ENCODE measurements at regions not wholly inside any gene's neighbourhood (a gene's known extent, or its start where the extent isn't known, plus 50 kb on each side); places are given as distances from the start of the nearest gene placed in this dataset.

GRCh38 chr5:87949676-87950631 is 318.7 kb downstream of the TMEM161B start:
- no peaks in the 10 kb centered on the region for H3K36me3 Mint-ChIP-seq (ENCODE audit: insufficient read depth, unreplicated experiment)

GRCh38 chr5:87948486-87948885 is 320.2 kb downstream of the TMEM161B start:
- CTCF ChIA-PET: no interaction called here

More at GRCh38 chr5:87949676-87950631, 318.7 kb downstream of the TMEM161B start:
- Mint-ChIP-seq H3K27ac (ENCODE audit: unreplicated experiment) (no peak overlapping the region), H3K9me3 (ENCODE audit: unreplicated experiment) (no peaks in the 10 kb centered on the region), H3K27me3 (ENCODE audit: insufficient read depth, unreplicated experiment) (peaks cover 5% of the 10 kb centered on the region), H3K4me1 (ENCODE audit: low read depth, unreplicated experiment) (no peaks in the 10 kb centered on the region), H3K4me3 (ENCODE audit: unreplicated experiment) (no peak overlapping the region)
- BruUV-seq (replicated peaks): no TSS peak
- Histone ChIP-seq H3K4me3 (ENCODE audit: low read depth, low read length) (no peak overlapping the region), H3K36me3 (ENCODE audit: control insufficient read depth, insufficient read depth, low read length) (no peaks in the 10 kb centered on the region), H3K4me1 (no peaks in the 10 kb centered on the region), H3K27me3 (replicated peaks; ENCODE audit: control insufficient read depth, insufficient read depth, low read length) (no peaks in the 10 kb centered on the region), H3K9me3 (no peaks in the 10 kb centered on the region)
- intact Hi-C loops (cut with micrococcal nuclease; ENCODE audit: unreplicated experiment): no loop called here
- no peak for DNase-seq
- ChIA-PET CTCF (no interaction called here), POLR2A (no interaction called here)
- TF ChIP-seq CTCF (IDR thresholded peaks at IDR 0.05; ENCODE audit: insufficient read depth in 1 of 2, low read depth in 1 of 2, low read length in 1 of 2, severe bottlenecking in 1 of 2, unreplicated experiment in 1 of 2): no peak

GRCh38 chr5:87946271-87946670 is 322.4 kb downstream of the TMEM161B start:
- H3K4me3 Mint-ChIP-seq (ENCODE audit: unreplicated experiment): no peak overlapping the region
- no peak for DNase-seq
- peaks cover 2% of the 10 kb centered on the region for H3K27me3 Mint-ChIP-seq (ENCODE audit: insufficient read depth, unreplicated experiment)
- no peak overlapping the region for H3K27ac Mint-ChIP-seq (ENCODE audit: unreplicated experiment)
- H3K9me3 Mint-ChIP-seq (ENCODE audit: unreplicated experiment): no peaks in the 10 kb centered on the region
- intact Hi-C loops (cut with micrococcal nuclease; ENCODE audit: unreplicated experiment): no loop called here
- H3K36me3 Mint-ChIP-seq (ENCODE audit: insufficient read depth, unreplicated experiment): no peaks in the 10 kb centered on the region
- H3K4me3 ChIP-seq (ENCODE audit: low read depth, low read length): no peak overlapping the region
- TF ChIP-seq CTCF (IDR thresholded peaks at IDR 0.05; ENCODE audit: insufficient read depth in 1 of 2, low read depth in 1 of 2, low read length in 1 of 2, severe bottlenecking in 1 of 2, unreplicated experiment in 1 of 2): no peak
- CTCF ChIA-PET: no interaction called here
- H3K4me1 ChIP-seq: no peaks in the 10 kb centered on the region
- H3K4me1 Mint-ChIP-seq (ENCODE audit: low read depth, unreplicated experiment): no peaks in the 10 kb centered on the region
- no peaks in the 10 kb centered on the region for H3K36me3 ChIP-seq (ENCODE audit: control insufficient read depth, insufficient read depth, low read length)
- no peaks in the 10 kb centered on the region for H3K9me3 ChIP-seq
- POLR2A ChIA-PET: no interaction called here
- no TSS peak for BruUV-seq (replicated peaks)
- no peaks in the 10 kb centered on the region for H3K27me3 ChIP-seq (replicated peaks; ENCODE audit: control insufficient read depth, insufficient read depth, low read length)

More at GRCh38 chr5:87948486-87948885, 320.2 kb downstream of the TMEM161B start:
- no peaks in the 10 kb centered on the region for H3K9me3 ChIP-seq
- Mint-ChIP-seq H3K27ac (ENCODE audit: unreplicated experiment) (no peak overlapping the region), H3K9me3 (ENCODE audit: unreplicated experiment) (no peaks in the 10 kb centered on the region), H3K4me1 (ENCODE audit: low read depth, unreplicated experiment) (no peaks in the 10 kb centered on the region), H3K36me3 (ENCODE audit: insufficient read depth, unreplicated experiment) (no peaks in the 10 kb centered on the region), H3K4me3 (ENCODE audit: unreplicated experiment) (no peak overlapping the region), H3K27me3 (ENCODE audit: insufficient read depth, unreplicated experiment) (peaks cover 2% of the 10 kb centered on the region)
- intact Hi-C loops (cut with micrococcal nuclease; ENCODE audit: unreplicated experiment): no loop called here
- POLR2A ChIA-PET: no interaction called here
- no peaks in the 10 kb centered on the region for H3K4me1 ChIP-seq
- BruUV-seq (replicated peaks): no TSS peak
- no peaks in the 10 kb centered on the region for H3K36me3 ChIP-seq (ENCODE audit: control insufficient read depth, insufficient read depth, low read length)
- H3K27me3 ChIP-seq (replicated peaks; ENCODE audit: control insufficient read depth, insufficient read depth, low read length): no peaks in the 10 kb centered on the region
- H3K4me3 ChIP-seq (ENCODE audit: low read depth, low read length): no peak overlapping the region
- TF ChIP-seq CTCF (IDR thresholded peaks at IDR 0.05; ENCODE audit: insufficient read depth in 1 of 2, low read depth in 1 of 2, low read length in 1 of 2, severe bottlenecking in 1 of 2, unreplicated experiment in 1 of 2): no peak
- no peak for DNase-seq
